Activated CD4-positive, alpha-beta T cell treated with anti-CD3 and anti-CD28 coated beads, Interleukin-2, amount 10 ng/mL, durations not matched to agents 24 days and 14 days (primary cell): ENCODE measurements at regions not wholly inside any gene's neighbourhood (a gene's known extent, or its start where the extent isn't known, plus 50 kb on each side); places are given as distances from the start of the nearest gene placed in this dataset.
A peak's percentile ranks its signal among the peaks of the same experiment; 100 is the strongest.

ENCODE experiments used
- DNase-seq: peaks from one replicate; pipeline ENCODE4 v3.0.0; 2022
- H3K27ac Mint-ChIP-seq: one replicate; pipeline ENCODE4 v1.8.0; 2022; ENCODE audit warnings: mild to moderate bottlenecking, mixed read lengths
- H3K27me3 Mint-ChIP-seq: one replicate; pipeline ENCODE4 v1.8.0; 2022; ENCODE audit warnings: mixed read lengths
- H3K36me3 Mint-ChIP-seq: one replicate; pipeline ENCODE4 v1.8.0; 2022; ENCODE audit warnings: low read depth, mild to moderate bottlenecking, mixed read lengths
- H3K4me1 Mint-ChIP-seq: one replicate; pipeline ENCODE4 v1.8.0; 2021; ENCODE audit warnings: mixed read lengths
- H3K4me3 Mint-ChIP-seq: one replicate; pipeline ENCODE4 v1.8.0; 2022; ENCODE audit warnings: mild to moderate bottlenecking, moderate library complexity, mixed read lengths
- H3K9me3 Mint-ChIP-seq: one replicate; pipeline ENCODE4 v1.8.0; 2021; ENCODE audit warnings: mixed read lengths
- intact Hi-C: fragments of 100-400 bp; cut with micrococcal nuclease; formaldehyde crosslinking; loops from one replicate; pipeline ENCODE4 v1.15.1; 2023

- DNase-seq, result no peak
- H3K36me3 Mint-ChIP-seq, result no peaks in the 10 kb centered on the region
- H3K9me3 Mint-ChIP-seq, result no peaks in the 10 kb centered on the region
- no peak overlapping the region for H3K4me3 Mint-ChIP-seq
- intact Hi-C loops, result no loop called here
- peaks cover 5% of the 10 kb centered on the region for H3K4me1 Mint-ChIP-seq
- peaks cover under 1% of the 10 kb centered on the region for H3K27me3 Mint-ChIP-seq
- no peak overlapping the region for H3K27ac Mint-ChIP-seq
These were observed 53.0 kb upstream of the ANKEF1 start for GRCh38 chr20:9981829-9982228.

GRCh38 chr20:9978397-9979004 lies 56.3 kb upstream of the ANKEF1 start:
- DNase-seq, result peak; percentile 84
- H3K4me3 Mint-ChIP-seq, result no peak overlapping the region
- intact Hi-C loops, result loop anchor here (1.0 to 10.0 kb wide), 6 partner anchors 112 to 1566 kb away; partner anchors contain the start of genes JAG1 and SNAP25
- H3K36me3 Mint-ChIP-seq, result no peaks in the 10 kb centered on the region
- H3K9me3 Mint-ChIP-seq, result no peaks in the 10 kb centered on the region
- peaks cover 5% of the 10 kb centered on the region for H3K4me1 Mint-ChIP-seq
- H3K27me3 Mint-ChIP-seq, result peaks cover 5% of the 10 kb centered on the region
- H3K27ac Mint-ChIP-seq, result no peak overlapping the region

GRCh38 chr20:9977629-9978028 lies 57.2 kb upstream of the ANKEF1 start:
- H3K4me3 Mint-ChIP-seq, result no peak overlapping the region

GRCh38 chr20:9974324-9974723 lies 60.5 kb upstream of the ANKEF1 start:
- Mint-ChIP-seq H3K27ac (no peak overlapping the region), H3K27me3 (peaks cover 7% of the 10 kb centered on the region), H3K9me3 (no peaks in the 10 kb centered on the region), H3K36me3 (no peaks in the 10 kb centered on the region), H3K4me3 (no peak overlapping the region), H3K4me1 (peaks cover 5% of the 10 kb centered on the region)
- DNase-seq, result no peak
- intact Hi-C loops, result loop anchor here (10.0 kb wide), 2 partner anchors 380 to 700 kb away; partner anchors contain the start of gene JAG1

More at GRCh38 chr20:9977629-9978028, 57.2 kb upstream of the ANKEF1 start:
- Mint-ChIP-seq H3K27me3 (peaks cover 6% of the 10 kb centered on the region), H3K4me1 (peaks cover 5% of the 10 kb centered on the region), H3K36me3 (no peaks in the 10 kb centered on the region), H3K27ac (no peak overlapping the region), H3K9me3 (no peaks in the 10 kb centered on the region)
- intact Hi-C loops, result loop anchor here (1.0 to 10.0 kb wide), 6 partner anchors 113 to 1567 kb away; partner anchors contain the start of genes JAG1 and SNAP25
- DNase-seq, result no peak

- H3K9me3 Mint-ChIP-seq, result no peaks in the 10 kb centered on the region
- peaks cover 12% of the 10 kb centered on the region for H3K27me3 Mint-ChIP-seq
- no peaks in the 10 kb centered on the region for H3K36me3 Mint-ChIP-seq
- H3K4me1 Mint-ChIP-seq, result no peaks in the 10 kb centered on the region
- intact Hi-C loops, result loop anchor here (10.0 kb wide), 2 partner anchors 383 to 703 kb away; partner anchors contain the start of gene JAG1
- no peak overlapping the region for H3K27ac Mint-ChIP-seq
- no peak overlapping the region for H3K4me3 Mint-ChIP-seq
- DNase-seq, result no peak
These were observed 63.0 kb upstream of the ANKEF1 start for GRCh38 chr20:9971746-9972145.

- DNase-seq, result no peak
- Mint-ChIP-seq H3K4me1 (no peaks in the 10 kb centered on the region), H3K4me3 (no peak overlapping the region), H3K36me3 (no peaks in the 10 kb centered on the region), H3K27ac (no peak overlapping the region), H3K9me3 (no peaks in the 10 kb centered on the region), H3K27me3 (peaks cover 8% of the 10 kb centered on the region)
- intact Hi-C loops, result loop anchor here (10.0 kb wide), 2 partner anchors 385 to 705 kb away; partner anchors contain the start of gene JAG1
These were observed 65.2 kb upstream of the ANKEF1 start for GRCh38 chr20:9969626-9970025.

GRCh38 chr20:9968015-9968414 lies 66.8 kb upstream of the ANKEF1 start:
- no peak for DNase-seq
- Mint-ChIP-seq H3K4me1 (no peaks in the 10 kb centered on the region), H3K36me3 (no peaks in the 10 kb centered on the region), H3K27me3 (peaks cover 8% of the 10 kb centered on the region), H3K4me3 (no peak overlapping the region), H3K27ac (no peak overlapping the region), H3K9me3 (no peaks in the 10 kb centered on the region)
- intact Hi-C loops, result no loop called here

- Mint-ChIP-seq H3K36me3 (no peaks in the 10 kb centered on the region), H3K27me3 (peaks cover 6% of the 10 kb centered on the region), H3K9me3 (no peaks in the 10 kb centered on the region), H3K4me1 (no peaks in the 10 kb centered on the region), H3K4me3 (no peak overlapping the region), H3K27ac (no peak overlapping the region)
- intact Hi-C loops, result no loop called here
- DNase-seq, result no peak
These were observed 67.8 kb upstream of the ANKEF1 start for GRCh38 chr20:9966966-9967365.

GRCh38 chr20:9963029-9963428 lies 71.8 kb upstream of the ANKEF1 start:
- no peak overlapping the region for H3K27ac Mint-ChIP-seq
- peaks cover 4% of the 10 kb centered on the region for H3K27me3 Mint-ChIP-seq
- no peak overlapping the region for H3K4me3 Mint-ChIP-seq
- no peak for DNase-seq
- intact Hi-C loops, result no loop called here
- H3K4me1 Mint-ChIP-seq, result no peaks in the 10 kb centered on the region
- H3K36me3 Mint-ChIP-seq, result no peaks in the 10 kb centered on the region
- H3K9me3 Mint-ChIP-seq, result no peaks in the 10 kb centered on the region

GRCh38 chr20:9958693-9959092 lies 76.1 kb upstream of the ANKEF1 start:
- no peaks in the 10 kb centered on the region for H3K36me3 Mint-ChIP-seq
- H3K9me3 Mint-ChIP-seq, result no peaks in the 10 kb centered on the region
- no peaks in the 10 kb centered on the region for H3K27me3 Mint-ChIP-seq
- no peak overlapping the region for H3K27ac Mint-ChIP-seq
- intact Hi-C loops, result no loop called here
- DNase-seq, result no peak
- no peaks in the 10 kb centered on the region for H3K4me1 Mint-ChIP-seq
- H3K4me3 Mint-ChIP-seq, result no peak overlapping the region

GRCh38 chr20:9955646-9956045 lies 79.1 kb upstream of the ANKEF1 start:
- intact Hi-C loops, result no loop called here
- H3K4me1 Mint-ChIP-seq, result no peaks in the 10 kb centered on the region

GRCh38 chr20:9949563-9949962 lies 85.2 kb upstream of the ANKEF1 start:
- Mint-ChIP-seq H3K27me3 (peaks cover 2% of the 10 kb centered on the region), H3K9me3 (no peaks in the 10 kb centered on the region), H3K4me1 (no peaks in the 10 kb centered on the region), H3K36me3 (no peaks in the 10 kb centered on the region), H3K4me3 (no peak overlapping the region), H3K27ac (no peak overlapping the region)
- DNase-seq, result no peak
- intact Hi-C loops, result no loop called here

More at GRCh38 chr20:9955646-9956045, 79.1 kb upstream of the ANKEF1 start:
- Mint-ChIP-seq H3K4me3 (no peak overlapping the region), H3K27ac (no peak overlapping the region), H3K36me3 (no peaks in the 10 kb centered on the region), H3K27me3 (no peaks in the 10 kb centered on the region), H3K9me3 (no peaks in the 10 kb centered on the region)
- no peak for DNase-seq

- Mint-ChIP-seq H3K4me3 (no peak overlapping the region), H3K27me3 (peaks cover 2% of the 10 kb centered on the region), H3K4me1 (no peaks in the 10 kb centered on the region), H3K9me3 (no peaks in the 10 kb centered on the region), H3K27ac (no peak overlapping the region), H3K36me3 (no peaks in the 10 kb centered on the region)
- no peak for DNase-seq
- intact Hi-C loops, result no loop called here
These were observed 89.4 kb upstream of the ANKEF1 start for GRCh38 chr20:9945408-9945807.

GRCh38 chr20:9942736-9943135 lies 92.1 kb upstream of the ANKEF1 start:
- Mint-ChIP-seq H3K27me3 (peaks cover 2% of the 10 kb centered on the region), H3K36me3 (no peaks in the 10 kb centered on the region), H3K9me3 (no peaks in the 10 kb centered on the region), H3K4me1 (no peaks in the 10 kb centered on the region), H3K4me3 (no peak overlapping the region), H3K27ac (no peak overlapping the region)
- intact Hi-C loops, result no loop called here
- no peak for DNase-seq

GRCh38 chr20:9940329-9940728 lies 94.5 kb upstream of the ANKEF1 start:
- intact Hi-C loops, result no loop called here
- DNase-seq, result no peak
- H3K4me1 Mint-ChIP-seq, result no peaks in the 10 kb centered on the region
- no peaks in the 10 kb centered on the region for H3K36me3 Mint-ChIP-seq
- H3K27me3 Mint-ChIP-seq, result no peaks in the 10 kb centered on the region
- H3K4me3 Mint-ChIP-seq, result no peak overlapping the region
- H3K9me3 Mint-ChIP-seq, result no peaks in the 10 kb centered on the region
- H3K27ac Mint-ChIP-seq, result no peak overlapping the region
